ENCODE measurements at regions not wholly inside any gene's neighbourhood (a gene's known extent, or its start where the extent isn't known, plus 50 kb on each side); places are given as distances from the start of the nearest gene placed in this dataset.

GRCh38 chr3:168612671-168613070 is 516.9 kb upstream of the GOLIM4 start:
- Histone ChIP-seq H3K4me2 (ENCODE audit: low read depth, low read length) (no peak overlapping the region), H2BK120ac (ENCODE audit: low read depth, low read length) (no peak overlapping the region), H3K23ac (ENCODE audit: low read depth, low read length) (no peak overlapping the region), H3K4me3 (ENCODE audit: insufficient read depth, low read depth, low read length) (no peak overlapping the region), H4K8ac (ENCODE audit: low read depth in 2 of 2, low read length in 2 of 2) (no peak overlapping the region), H2AK9ac (replicated peaks; ENCODE audit: low read depth, low read length, poor library complexity) (no peak overlapping the region), H2BK5ac (ENCODE audit: low read depth, low read length, poor library complexity, severe bottlenecking) (no peak overlapping the region), H3K27ac (ENCODE audit: insufficient read depth, low read length) (no peak overlapping the region), H3K27me3 (ENCODE audit: control insufficient read depth, insufficient read depth, low read length) (no peaks in the 10 kb centered on the region), H4K20me1 (ENCODE audit: insufficient read depth, low read length) (no peaks in the 10 kb centered on the region), H4K5ac (ENCODE audit: low read depth, low read length) (no peak overlapping the region), H2AK5ac (ENCODE audit: low read depth, low read length) (no peak overlapping the region), H2BK15ac (ENCODE audit: low read depth, low read length) (no peak overlapping the region), H3K9me1 (ENCODE audit: insufficient read depth, low read length) (no peaks in the 10 kb centered on the region), H2BK20ac (ENCODE audit: low read depth, low read length) (no peak overlapping the region), H2AFZ (replicated peaks; ENCODE audit: low read length, poor library complexity) (no peak overlapping the region), H4K91ac (ENCODE audit: insufficient read depth, low read depth, low read length) (no peak overlapping the region), H3K36me3 (ENCODE audit: control insufficient read depth, insufficient read depth, low read length) (no peaks in the 10 kb centered on the region), H3K79me1 (ENCODE audit: low read depth in 1 of 2, low read length in 2 of 2) (no peaks in the 10 kb centered on the region), H3K4ac (ENCODE audit: low read depth, low read length) (no peak overlapping the region), H3K18ac (ENCODE audit: low read depth, low read length) (no peak overlapping the region), H3K9me3 (ENCODE audit: control insufficient read depth, insufficient read depth, low read length) (no peaks in the 10 kb centered on the region), H3K56ac (ENCODE audit: extremely low read depth, insufficient read depth, low read length) (no peak overlapping the region), H3K14ac (replicated peaks; ENCODE audit: low read depth, low read length) (no peak overlapping the region), H3K4me1 (ENCODE audit: control insufficient read depth, insufficient read depth, low read length) (no peaks in the 10 kb centered on the region), H3K9ac (ENCODE audit: low read depth, low read length) (no peak overlapping the region)
- TF ChIP-seq POLR2A (IDR thresholded peaks at IDR 0.05; ENCODE audit: low read depth, low read length) (no peak), RFX5 (IDR thresholded peaks at IDR 0.05; ENCODE audit: low read depth, low read length) (no peak), MXI1 (IDR thresholded peaks at IDR 0.05; ENCODE audit: borderline replicate concordance, low read depth, low read length) (no peak), BHLHE40 (IDR thresholded peaks at IDR 0.05; ENCODE audit: low read depth, low read length) (no peak), ELK1 (IDR thresholded peaks at IDR 0.05; ENCODE audit: borderline replicate concordance, low read depth, low read length) (no peak), SMC3 (IDR thresholded peaks at IDR 0.05; ENCODE audit: low read depth, low read length) (no peak), CEBPB (IDR thresholded peaks at IDR 0.05; ENCODE audit: low read depth, low read length) (no peak), USF2 (IDR thresholded peaks at IDR 0.05; ENCODE audit: low read depth, low read length) (no peak), RAD21 (IDR thresholded peaks at IDR 0.05; ENCODE audit: low read length) (no peak), CHD1 (IDR thresholded peaks at IDR 0.05; ENCODE audit: low read depth, low read length) (no peak), RCOR1 (IDR thresholded peaks at IDR 0.05; ENCODE audit: insufficient replicate concordance, low read length) (no peak), MAZ (IDR thresholded peaks at IDR 0.05; ENCODE audit: borderline replicate concordance, low read depth, low read length) (no peak), MAFK (IDR thresholded peaks at IDR 0.05; ENCODE audit: low read depth, low read length) (no peak), NFE2L2 (IDR thresholded peaks at IDR 0.05; ENCODE audit: low read depth, low read length) (no peak), FOS (IDR thresholded peaks at IDR 0.05; ENCODE audit: low read depth, low read length) (no peak), CTCF (conservative IDR thresholded peaks at IDR 0.05; ENCODE audit: low read depth, low read length) (no peak)
- no peak for DNase-seq
- in situ Hi-C loops (cut with MboI; ENCODE audit: low sequenced_read_pairs): no loop called here
- WGBS, 2 experiments (ENCODE audit: extremely low coverage in 2 of 2, insufficient read length in 1 of 2): 100% methylated on average over 1 of the region's 5 CpGs; no CpG with 5 or more reads in 1 of the 2 experiments
- ChIA-PET CTCF (no interaction called here), POLR2A (ENCODE audit: unreplicated experiment) (no interaction called here)
- no peak for ATAC-seq (ENCODE audit: low read depth)
- no TSS peak for BruUV-seq (replicated peaks)
- intact Hi-C loops (cut with micrococcal nuclease): no loop called here
- dilution Hi-C loops (cut with HindIII; ENCODE audit: low sequenced_read_pairs, unreplicated experiment): no loop called here
